ENCODE measurements at regions not wholly inside any gene's neighbourhood (a gene's known extent, or its start where the extent isn't known, plus 50 kb on each side); places are given as distances from the start of the nearest gene placed in this dataset.

DNA sequence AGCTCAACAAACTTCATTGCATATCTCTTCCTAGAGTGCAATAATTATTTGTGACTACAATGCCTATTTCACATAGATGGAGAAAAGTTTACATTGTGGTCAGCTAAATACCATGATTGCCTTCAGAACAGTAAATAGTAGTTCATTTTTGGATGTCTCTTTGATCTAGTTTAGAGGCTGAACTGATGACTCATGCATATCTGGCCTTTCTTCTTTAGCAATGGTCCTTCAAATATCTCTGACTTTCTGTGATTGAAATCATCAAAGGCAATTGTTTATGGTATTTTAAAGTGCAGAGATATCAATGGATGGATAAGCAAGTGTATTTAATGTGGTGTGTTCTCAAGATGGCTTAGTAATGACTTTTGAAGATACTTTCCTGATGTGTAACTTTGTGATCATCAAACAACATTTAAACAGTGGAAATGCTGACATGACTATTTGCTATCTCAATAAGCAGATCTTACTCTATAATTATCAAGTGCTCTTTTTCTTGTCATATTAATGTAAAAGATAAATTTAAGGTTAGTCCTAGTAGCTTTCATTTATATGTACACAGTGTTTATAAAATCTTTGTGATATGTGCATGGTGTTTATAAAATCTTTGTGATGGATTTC, 523.7 kb upstream of the SLC35B3 start:
- POLR2A ChIA-PET (ENCODE audit: unreplicated experiment), result interaction anchor here (0.5 kb wide), 1 partner anchor 495 kb away, joined by 3 read pairs; no protein-coding TSS in a partner anchor
- H3K14ac ChIP-seq (replicated peaks; ENCODE audit: low read depth, low read length), result no peak overlapping the region
- intact Hi-C loops (cut with micrococcal nuclease), result no loop called here
- H3K4me1 ChIP-seq (ENCODE audit: control insufficient read depth, insufficient read depth, low read length), result no peaks in the 10 kb centered on the region
- dilution Hi-C loops (cut with HindIII; ENCODE audit: low sequenced_read_pairs, unreplicated experiment), result no loop called here
- DNase-seq (peak; percentile 1), ATAC-seq (ENCODE audit: low read depth) (peak; percentile 37; the same call in 1 of the 2 replicates)
- no peak overlapping the region for H3K23ac ChIP-seq (ENCODE audit: low read depth, low read length)
- no peak overlapping the region for H3K9ac ChIP-seq (ENCODE audit: low read depth, low read length)
- H3K36me3 ChIP-seq (ENCODE audit: control insufficient read depth, insufficient read depth, low read length), result no peaks in the 10 kb centered on the region
- H2BK120ac ChIP-seq (ENCODE audit: low read depth, low read length), result no peak overlapping the region
- H2AFZ ChIP-seq (replicated peaks; ENCODE audit: low read length, poor library complexity), result no peak overlapping the region
- H2BK20ac ChIP-seq (ENCODE audit: low read depth, low read length), result no peak overlapping the region
- H3K79me1 ChIP-seq (ENCODE audit: low read depth in 1 of 2, low read length in 2 of 2), result no peaks in the 10 kb centered on the region
- no peak overlapping the region for H3K4ac ChIP-seq (ENCODE audit: low read depth, low read length)
- no peak overlapping the region for H3K4me3 ChIP-seq (ENCODE audit: insufficient read depth, low read depth, low read length)
- no peak overlapping the region for H2AK5ac ChIP-seq (ENCODE audit: low read depth, low read length)
- no peaks in the 10 kb centered on the region for H3K9me1 ChIP-seq (ENCODE audit: insufficient read depth, low read length)
- CTCF ChIA-PET, result no interaction called here
- H3K18ac ChIP-seq (ENCODE audit: low read depth, low read length), result no peak overlapping the region
- H3K27me3 ChIP-seq (ENCODE audit: control insufficient read depth, insufficient read depth, low read length), result no peaks in the 10 kb centered on the region
- no peak overlapping the region for H3K56ac ChIP-seq (ENCODE audit: extremely low read depth, insufficient read depth, low read length)
- no peak overlapping the region for H2AK9ac ChIP-seq (replicated peaks; ENCODE audit: low read depth, low read length, poor library complexity)
- H4K91ac ChIP-seq (ENCODE audit: insufficient read depth, low read depth, low read length), result no peak overlapping the region
- H3K9me3 ChIP-seq (ENCODE audit: control insufficient read depth, insufficient read depth, low read length), result peaks cover 2% of the 10 kb centered on the region; the same call in 1 of the 2 replicates
- H4K20me1 ChIP-seq (ENCODE audit: insufficient read depth, low read length), result no peaks in the 10 kb centered on the region
- H2BK15ac ChIP-seq (ENCODE audit: low read depth, low read length), result no peak overlapping the region
- TF ChIP-seq MAFK (IDR thresholded peaks at IDR 0.05; ENCODE audit: low read depth, low read length) (peak; percentile 90), NFE2L2 (IDR thresholded peaks at IDR 0.05; ENCODE audit: low read depth, low read length) (no peak)
- no peak overlapping the region for H2BK5ac ChIP-seq (ENCODE audit: low read depth, low read length, poor library complexity, severe bottlenecking)
- no peak overlapping the region for H4K8ac ChIP-seq (ENCODE audit: low read depth in 2 of 2, low read length in 2 of 2)
- no TSS peak for BruUV-seq (replicated peaks)
- no peak overlapping the region for H3K27ac ChIP-seq (ENCODE audit: insufficient read depth, low read length)
- no peak overlapping the region for H3K4me2 ChIP-seq (ENCODE audit: low read depth, low read length)
- in situ Hi-C loops (cut with MboI; ENCODE audit: low sequenced_read_pairs), result no loop called here
- H4K5ac ChIP-seq (ENCODE audit: low read depth, low read length), result no peak overlapping the region
